HepG2 (cell line): ENCODE measurements at regions not wholly inside any gene's neighbourhood (a gene's known extent, or its start where the extent isn't known, plus 50 kb on each side); places are given as distances from the start of the nearest gene placed in this dataset.

ENCODE experiments used
- ATAC-seq: fragments of 200-7000 bp; cut with Tn5 transposase; 3 replicates; pipeline ENCODE4 v1.9.1; 2020; ENCODE audit warnings: mild to moderate bottlenecking, moderate library complexity
- BruUV-seq: library from RNA; stranded (reverse); fragments of 400-500 nt; replicated peaks from 2 replicates; lab custom pipeline; 2021; lab: Mats Ljungman, UMichigan
- CTCF ChIA-PET: fragments of 300-600 bp; formaldehyde crosslinking; extraction: SDS; loops from one replicate; lab custom pipeline; 2021; ENCODE audit warnings: low total read pairs, inconsistent platforms, low intra/inter-chr PET ratio; lab: Yijun Ruan, JAX
- POLR2A ChIA-PET: fragments of 350-600 bp; sonication (Branson Sonifier 250); formaldehyde crosslinking; loops from one replicate; lab custom pipeline; 2020; ENCODE audit warnings: antibody characterized with exemption, inconsistent platforms; lab: Yijun Ruan, JAX
- DNase-seq: peaks from one replicate; pipeline ENCODE4 v3.0.0-alpha.2; 2015; ENCODE audit warnings: low spot score
- FAIRE-seq: peaks from 3 replicates; lab custom pipeline; 2011; peaks lifted over from hg19 to GRCh38; lab: Jason Lieb, UNC
- H2AFZ ChIP-seq: one replicate; pipeline ENCODE4 v1.6.1; 2011; ENCODE audit warnings: low read length, inconsistent platforms
- H3K27ac ChIP-seq: fragments of 300-600 bp; 3 replicates; pipeline ENCODE4 v1.8.0; 2011; ENCODE audit warnings: mixed run types, mild to moderate bottlenecking, mixed read lengths, low read length, inconsistent platforms; ENCODE audit not compliant: insufficient read depth; ENCODE audit errors: extremely low read length
- H3K27me3 ChIP-seq, 2 experiments: fragments of 200-600 bp in 1 of 2; 2 replicates in 1 of 2; 3 replicates in 1 of 2; pipeline versions ENCODE4 v1.6.0 to v1.8.0; 2011; ENCODE audit warnings: low read length in 2 of 2, mild to moderate bottlenecking in 2 of 2, moderate library complexity in 2 of 2, inconsistent platforms in 1 of 2; ENCODE audit not compliant: insufficient read depth in 2 of 2, control insufficient read depth in 1 of 2
- H3K36me3 ChIP-seq, 2 experiments: fragments of 200-600 bp in 1 of 2; replicated peaks in 1 of 2; 2 replicates in 1 of 2; 3 replicates in 1 of 2; pipeline versions ENCODE4 v1.5.1 to v1.8.0; 2011; ENCODE audit warnings: low read length in 2 of 2, inconsistent platforms in 1 of 2; ENCODE audit not compliant: insufficient read depth in 2 of 2, control insufficient read depth in 1 of 2
- H3K4me1 ChIP-seq: 2 replicates; pipeline ENCODE4 v1.5.1; 2012; ENCODE audit warnings: low read length, inconsistent platforms; ENCODE audit not compliant: insufficient read depth
- H3K4me2 ChIP-seq: 2 replicates; pipeline ENCODE4 v1.6.0; 2011; ENCODE audit warnings: low read depth, low read length, inconsistent platforms
- H3K4me3 ChIP-seq, 3 experiments: fragments of 200-600 bp in 1 of 3; sonication (generic), shearing (Covaris generic) in 1 of 3; replicated peaks in 1 of 3; 2 replicates each; pipeline ENCODE4 v1.5.1; 2011 to 2016; ENCODE audit warnings: low read length in 3 of 3, inconsistent platforms in 2 of 3, low read depth in 2 of 3, mild to moderate bottlenecking in 2 of 3, control low read depth in 1 of 3, mixed read lengths in 1 of 3; ENCODE audit not compliant: insufficient read depth in 1 of 3
- H3K79me2 ChIP-seq: one replicate; pipeline ENCODE4 v1.6.1; 2011; ENCODE audit warnings: low read length, inconsistent platforms; ENCODE audit not compliant: insufficient read depth
- H3K9ac ChIP-seq: 2 replicates; pipeline ENCODE4 v1.6.0; 2011; ENCODE audit warnings: mild to moderate bottlenecking, low read depth, low read length, inconsistent platforms; ENCODE audit not compliant: insufficient read depth
- H3K9me3 ChIP-seq: 2 replicates; pipeline ENCODE4 v1.5.1; 2012; ENCODE audit warnings: mild to moderate bottlenecking, low read length
- H4K20me1 ChIP-seq: 2 replicates; pipeline ENCODE4 v1.6.0; 2011; ENCODE audit warnings: inconsistent platforms, mild to moderate bottlenecking, low read length, moderate library complexity; ENCODE audit not compliant: insufficient read depth
- BHLHE40 ChIP-seq: IDR thresholded peaks from 2 replicates; pipeline ENCODE4 v1.6.1; 2011; ENCODE audit warnings: low read length, improper control_type of control experiment
- JUN ChIP-seq: sonication (generic); formaldehyde crosslinking; IDR thresholded peaks from 2 replicates; pipeline ENCODE4 v1.4.0; 2020; ENCODE audit warnings: mild to moderate bottlenecking, missing genetic modification reagents
- KDM3A ChIP-seq: IDR thresholded peaks from 2 replicates; pipeline ENCODE4 v1.6.1; 2018; ENCODE audit warnings: low read depth, missing compliant biosample characterization
- NFYB ChIP-seq: sonication (generic); formaldehyde crosslinking; IDR thresholded peaks from 2 replicates; pipeline ENCODE4 v1.4.0; 2020; ENCODE audit warnings: missing genetic modification reagents
- NR2F6 ChIP-seq, 2 experiments: IDR thresholded peaks; 2 replicates each; pipeline ENCODE4 v1.6.1; 2016; ENCODE audit warnings: antibody characterized with exemption in 1 of 2, mild to moderate bottlenecking in 1 of 2
- RBFOX2 ChIP-seq: fragments of 200-400 bp; formaldehyde crosslinking; IDR thresholded peaks from 2 replicates; pipeline ENCODE4 v1.6.1; 2017; ENCODE audit warnings: low read depth, mild to moderate bottlenecking, low read length
- TGIF2 ChIP-seq: IDR thresholded peaks from 2 replicates; pipeline ENCODE4 v1.6.1; 2016; ENCODE audit warnings: control low read depth, missing compliant biosample characterization
- ZKSCAN1 ChIP-seq: fragments of 150-350 bp; IDR thresholded peaks from 2 replicates; pipeline ENCODE4 v1.6.1; 2014; ENCODE audit warnings: low read length
- ZNF367 ChIP-seq: sonication (generic); formaldehyde crosslinking; IDR thresholded peaks from 2 replicates; pipeline ENCODE4 v1.4.0; 2020; ENCODE audit warnings: missing genetic modification reagents, borderline replicate concordance
- ZNF792 ChIP-seq: IDR thresholded peaks from 2 replicates; pipeline ENCODE4 v1.6.1; 2016
- WGBS: methylation state at CpG from one replicate; pipeline ENCODE4 v1.1.6; 2017; ENCODE audit warnings: low lambda C conversion rate; 5-methylcytosine and 5-hydroxymethylcytosine counted together
- in situ Hi-C: cut with HindIII; loops from 2 replicates; pipeline ENCODE4 v1.10.0; 2017; ENCODE audit warnings: low pct_unique_long_range_greater_than_20kb; ENCODE audit not compliant: extremely low pct_ligation_motif_present
- intact Hi-C: fragments of 100-400 bp; cut with micrococcal nuclease; formaldehyde crosslinking; loops from one replicate; pipeline ENCODE4 v1.10.0; 2022; ENCODE audit not compliant: unreplicated experiment
- TF ChIP-seq, protein P1 (sequence below): sonication (generic); formaldehyde crosslinking; IDR thresholded peaks from 2 replicates; pipeline ENCODE4 v1.4.0; 2020; ENCODE audit warnings: missing genetic modification reagents
- TF ChIP-seq, protein P2 (sequence below): sonication (generic); formaldehyde crosslinking; IDR thresholded peaks from 2 replicates; pipeline ENCODE4 v1.4.0; 2020; ENCODE audit warnings: mild to moderate bottlenecking, missing genetic modification reagents
- TF ChIP-seq, protein P3 (sequence below): sonication (generic); formaldehyde crosslinking; IDR thresholded peaks from 2 replicates; pipeline ENCODE4 v1.5.1; 2020; ENCODE audit warnings: mild to moderate bottlenecking, missing genetic modification reagents, moderate library complexity

DNA sequence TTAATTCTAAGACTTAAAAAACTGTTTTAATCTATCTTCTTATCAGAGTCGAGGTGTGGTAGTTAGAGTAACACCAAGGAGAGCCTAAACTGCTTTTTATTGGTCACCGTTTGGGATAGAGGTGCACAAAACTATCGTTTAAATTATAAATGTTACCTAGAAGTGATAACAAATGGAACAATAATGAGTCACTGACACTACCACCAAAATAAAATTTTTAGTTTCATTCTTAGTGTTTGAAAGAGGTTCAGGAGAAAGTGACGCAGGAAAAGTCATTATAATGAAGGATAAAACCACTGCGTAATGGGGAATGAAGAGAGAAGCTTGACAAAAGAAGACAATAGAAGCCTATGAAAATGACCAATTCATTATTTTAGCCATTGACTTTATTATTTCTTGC lies 158.2 kb downstream of the COX18 start:
- intact Hi-C loops (no loop called here), in situ Hi-C loops (no loop called here)
- no peak for FAIRE-seq
- Histone ChIP-seq H3K9ac (no peak overlapping the region), H2AFZ (no peak overlapping the region), H3K27me3 (no peaks in the 10 kb centered on the region), H3K79me2 (no peaks in the 10 kb centered on the region), H3K36me3 (no peaks in the 10 kb centered on the region), H3K9me3 (no peaks in the 10 kb centered on the region), H3K27ac (no peak overlapping the region), H3K4me1 (no peaks in the 10 kb centered on the region), H3K4me2 (no peak overlapping the region), H3K4me3 (no peak overlapping the region), H4K20me1 (no peaks in the 10 kb centered on the region)
- BruUV-seq, result no TSS peak
- DNase-seq, result no peak
- ATAC-seq, result no peak
- WGBS, result 26% methylated on average over 5 of the region's 5 CpGs
- POLR2A ChIA-PET, result no interaction called here
- CTCF ChIA-PET, result no interaction called here
- TF ChIP-seq, protein P1, sequence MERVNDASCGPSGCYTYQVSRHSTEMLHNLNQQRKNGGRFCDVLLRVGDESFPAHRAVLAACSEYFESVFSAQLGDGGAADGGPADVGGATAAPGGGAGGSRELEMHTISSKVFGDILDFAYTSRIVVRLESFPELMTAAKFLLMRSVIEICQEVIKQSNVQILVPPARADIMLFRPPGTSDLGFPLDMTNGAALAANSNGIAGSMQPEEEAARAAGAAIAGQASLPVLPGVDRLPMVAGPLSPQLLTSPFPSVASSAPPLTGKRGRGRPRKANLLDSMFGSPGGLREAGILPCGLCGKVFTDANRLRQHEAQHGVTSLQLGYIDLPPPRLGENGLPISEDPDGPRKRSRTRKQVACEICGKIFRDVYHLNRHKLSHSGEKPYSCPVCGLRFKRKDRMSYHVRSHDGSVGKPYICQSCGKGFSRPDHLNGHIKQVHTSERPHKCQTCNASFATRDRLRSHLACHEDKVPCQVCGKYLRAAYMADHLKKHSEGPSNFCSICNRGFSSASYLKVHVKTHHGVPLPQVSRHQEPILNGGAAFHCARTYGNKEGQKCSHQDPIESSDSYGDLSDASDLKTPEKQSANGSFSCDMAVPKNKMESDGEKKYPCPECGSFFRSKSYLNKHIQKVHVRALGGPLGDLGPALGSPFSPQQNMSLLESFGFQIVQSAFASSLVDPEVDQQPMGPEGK (CRISPR knock-in tag), result no peak
- no peak for TF ChIP-seq KDM3A (CRISPR knock-in tag)
- TF ChIP-seq, protein P2, sequence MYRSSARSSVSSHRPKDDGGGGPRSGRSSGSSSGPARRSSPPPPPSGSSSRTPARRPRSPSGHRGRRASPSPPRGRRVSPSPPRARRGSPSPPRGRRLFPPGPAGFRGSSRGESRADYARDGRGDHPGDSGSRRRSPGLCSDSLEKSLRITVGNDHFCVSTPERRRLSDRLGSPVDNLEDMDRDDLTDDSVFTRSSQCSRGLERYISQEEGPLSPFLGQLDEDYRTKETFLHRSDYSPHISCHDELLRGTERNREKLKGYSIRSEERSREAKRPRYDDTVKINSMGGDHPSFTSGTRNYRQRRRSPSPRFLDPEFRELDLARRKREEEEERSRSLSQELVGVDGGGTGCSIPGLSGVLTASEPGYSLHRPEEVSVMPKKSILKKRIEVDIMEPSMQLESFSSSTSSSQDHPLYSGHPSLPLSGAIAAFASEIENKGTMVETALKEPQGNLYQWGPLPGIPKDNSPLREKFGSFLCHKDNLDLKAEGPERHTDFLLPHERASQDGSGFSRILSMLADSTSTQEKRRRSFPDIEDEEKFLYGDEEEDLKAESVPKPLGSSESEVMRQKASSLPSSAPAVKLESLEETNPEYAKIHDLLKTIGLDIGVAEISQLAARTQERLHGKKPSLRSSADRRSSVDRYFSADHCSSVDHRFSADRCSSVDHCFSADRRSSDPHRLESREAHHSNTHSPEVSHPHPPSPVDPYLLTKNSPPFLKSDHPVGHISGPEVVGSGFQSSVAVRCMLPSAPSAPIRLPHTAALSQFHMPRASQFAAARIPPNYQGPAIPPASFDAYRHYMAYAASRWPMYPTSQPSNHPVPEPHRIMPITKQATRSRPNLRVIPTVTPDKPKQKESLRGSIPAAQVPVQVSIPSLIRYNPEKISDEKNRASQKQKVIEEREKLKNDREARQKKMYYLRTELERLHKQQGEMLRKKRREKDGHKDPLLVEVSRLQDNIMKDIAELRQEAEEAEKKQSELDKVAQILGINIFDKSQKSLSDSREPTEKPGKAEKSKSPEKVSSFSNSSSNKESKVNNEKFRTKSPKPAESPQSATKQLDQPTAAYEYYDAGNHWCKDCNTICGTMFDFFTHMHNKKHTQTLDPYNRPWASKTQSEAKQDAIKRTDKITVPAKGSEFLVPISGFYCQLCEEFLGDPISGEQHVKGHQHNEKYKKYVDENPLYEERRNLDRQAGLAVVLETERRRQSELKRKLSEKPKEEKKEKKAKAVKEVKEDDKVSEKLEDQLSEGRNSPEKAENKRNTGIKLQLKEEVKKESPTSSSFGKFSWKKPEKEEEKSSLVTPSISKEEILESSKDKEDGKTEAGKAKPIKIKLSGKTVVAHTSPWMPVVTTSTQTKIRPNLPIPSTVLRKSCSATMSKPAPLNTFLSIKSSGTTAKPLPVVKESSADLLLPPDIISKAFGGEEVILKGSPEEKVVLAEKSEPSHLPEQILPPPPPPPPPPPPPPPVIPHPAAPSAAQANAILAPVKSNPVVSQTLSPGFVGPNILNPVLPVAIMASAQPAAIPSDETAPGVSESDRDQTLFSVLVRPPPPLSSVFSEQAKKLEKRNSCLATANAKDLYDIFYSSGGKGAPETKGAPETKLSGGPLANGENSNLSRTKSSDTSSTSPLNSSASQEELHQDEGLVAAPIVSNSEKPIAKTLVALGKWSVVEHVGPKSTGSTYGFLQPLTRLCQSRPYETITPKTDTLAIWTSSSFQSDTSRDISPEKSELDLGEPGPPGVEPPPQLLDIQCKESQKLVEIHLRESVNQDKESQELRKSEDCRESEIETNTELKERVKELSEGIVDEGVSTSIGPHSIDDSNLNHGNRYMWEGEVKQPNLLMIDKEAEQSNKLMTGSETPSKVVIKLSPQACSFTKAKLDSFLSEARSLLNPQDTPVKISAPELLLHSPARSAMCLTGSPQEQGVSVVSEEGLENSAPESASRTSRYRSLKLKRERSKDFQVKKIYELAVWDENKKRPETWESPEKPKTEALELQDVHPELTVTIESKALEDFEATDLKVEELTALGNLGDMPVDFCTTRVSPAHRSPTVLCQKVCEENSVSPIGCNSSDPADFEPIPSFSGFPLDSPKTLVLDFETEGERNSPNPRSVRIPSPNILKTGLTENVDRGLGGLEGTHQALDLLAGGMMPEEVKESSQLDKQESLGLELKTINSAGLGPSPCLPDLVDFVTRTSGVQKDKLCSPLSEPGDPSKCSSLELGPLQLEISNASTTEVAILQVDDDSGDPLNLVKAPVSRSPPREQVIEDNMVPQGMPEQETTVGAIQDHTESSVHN (CRISPR knock-in tag), result no peak
- no peak for TF ChIP-seq NR2F6 (IDR thresholded peaks at IDR 0.05)
- TF ChIP-seq NR2F6 (CRISPR knock-in tag; IDR thresholded peaks at IDR 0.05), result no peak
- no peak for TF ChIP-seq ZKSCAN1
- no peak for TF ChIP-seq ZNF792 (CRISPR knock-in tag)
- TF ChIP-seq JUN (CRISPR knock-in tag), result no peak
- no peak for TF ChIP-seq BHLHE40
- TF ChIP-seq, protein P3, sequence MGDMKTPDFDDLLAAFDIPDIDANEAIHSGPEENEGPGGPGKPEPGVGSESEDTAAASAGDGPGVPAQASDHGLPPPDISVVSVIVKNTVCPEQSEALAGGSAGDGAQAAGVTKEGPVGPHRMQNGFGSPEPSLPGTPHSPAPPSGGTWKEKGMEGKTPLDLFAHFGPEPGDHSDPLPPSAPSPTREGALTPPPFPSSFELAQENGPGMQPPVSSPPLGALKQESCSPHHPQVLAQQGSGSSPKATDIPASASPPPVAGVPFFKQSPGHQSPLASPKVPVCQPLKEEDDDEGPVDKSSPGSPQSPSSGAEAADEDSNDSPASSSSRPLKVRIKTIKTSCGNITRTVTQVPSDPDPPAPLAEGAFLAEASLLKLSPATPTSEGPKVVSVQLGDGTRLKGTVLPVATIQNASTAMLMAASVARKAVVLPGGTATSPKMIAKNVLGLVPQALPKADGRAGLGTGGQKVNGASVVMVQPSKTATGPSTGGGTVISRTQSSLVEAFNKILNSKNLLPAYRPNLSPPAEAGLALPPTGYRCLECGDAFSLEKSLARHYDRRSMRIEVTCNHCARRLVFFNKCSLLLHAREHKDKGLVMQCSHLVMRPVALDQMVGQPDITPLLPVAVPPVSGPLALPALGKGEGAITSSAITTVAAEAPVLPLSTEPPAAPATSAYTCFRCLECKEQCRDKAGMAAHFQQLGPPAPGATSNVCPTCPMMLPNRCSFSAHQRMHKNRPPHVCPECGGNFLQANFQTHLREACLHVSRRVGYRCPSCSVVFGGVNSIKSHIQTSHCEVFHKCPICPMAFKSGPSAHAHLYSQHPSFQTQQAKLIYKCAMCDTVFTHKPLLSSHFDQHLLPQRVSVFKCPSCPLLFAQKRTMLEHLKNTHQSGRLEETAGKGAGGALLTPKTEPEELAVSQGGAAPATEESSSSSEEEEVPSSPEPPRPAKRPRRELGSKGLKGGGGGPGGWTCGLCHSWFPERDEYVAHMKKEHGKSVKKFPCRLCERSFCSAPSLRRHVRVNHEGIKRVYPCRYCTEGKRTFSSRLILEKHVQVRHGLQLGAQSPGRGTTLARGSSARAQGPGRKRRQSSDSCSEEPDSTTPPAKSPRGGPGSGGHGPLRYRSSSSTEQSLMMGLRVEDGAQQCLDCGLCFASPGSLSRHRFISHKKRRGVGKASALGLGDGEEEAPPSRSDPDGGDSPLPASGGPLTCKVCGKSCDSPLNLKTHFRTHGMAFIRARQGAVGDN (CRISPR knock-in tag), result no peak
- TF ChIP-seq ZNF367, result no peak
- no peak for TF ChIP-seq NFYB (CRISPR knock-in tag)
- no peak for TF ChIP-seq TGIF2 (CRISPR knock-in tag)
- no peak for TF ChIP-seq RBFOX2
